Prostate gland (tissue), 2 donors: ENCODE measurements at regions not wholly inside any gene's neighbourhood (a gene's known extent, or its start where the extent isn't known, plus 50 kb on each side); places are given as distances from the start of the nearest gene placed in this dataset.

Source experiments
- POLR2A ChIP-seq: fragments of 450-650 bp; IDR thresholded peaks from one replicate; pipeline ENCODE4 v1.6.1; 2016; ENCODE audit warnings: antibody characterized with exemption, mild to moderate bottlenecking
- POLR2AphosphoS5 ChIP-seq: sonication (generic); formaldehyde crosslinking; IDR thresholded peaks from one replicate; pipeline ENCODE4 v1.6.1; 2017; ENCODE audit warnings: antibody characterized with exemption
- TF ChIP-seq, protein P1 (sequence below), 4 experiments: fragments of 200-600 bp in 2 of 4; fragments of 450-650 bp in 2 of 4; sonication (generic) in 2 of 4; IDR thresholded peaks; 1 replicate in 3 of 4; 2 replicates in 1 of 4; pipeline ENCODE4 v1.5.1; 2016 to 2019; ENCODE audit warnings: antibody characterized with exemption in 4 of 4, mild to moderate bottlenecking in 2 of 4, moderate library complexity in 2 of 4

DNA sequence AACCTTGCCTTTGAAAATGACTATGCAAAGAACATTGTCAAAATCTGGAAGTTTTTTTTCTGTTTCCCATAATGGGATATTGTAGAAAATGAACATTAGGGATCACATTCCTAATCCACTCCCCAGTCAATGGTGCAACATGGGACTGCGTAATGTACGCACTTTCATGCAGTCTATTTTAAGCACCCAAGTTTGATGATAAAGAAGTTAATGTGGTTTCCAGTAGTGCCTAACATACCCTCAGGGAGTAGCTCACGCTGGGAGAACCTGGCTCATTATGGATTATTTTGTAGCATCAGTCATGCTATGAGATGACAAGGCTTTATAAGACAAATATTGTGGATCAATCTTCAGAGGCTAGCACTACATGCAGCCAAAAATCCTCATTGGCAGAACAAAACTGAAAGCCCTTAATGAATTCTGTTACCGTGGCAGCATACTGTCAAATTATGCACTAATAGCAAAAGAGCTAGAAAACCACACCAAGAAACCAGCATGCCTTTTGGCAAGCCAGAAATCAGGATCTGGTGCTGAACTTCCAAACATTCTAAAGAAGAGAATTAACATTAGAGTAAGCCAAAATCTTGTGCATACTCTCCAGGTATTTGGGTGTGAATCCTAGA is 1392.8 kb upstream of the TENM3 start:
- TF ChIP-seq, protein P1, sequence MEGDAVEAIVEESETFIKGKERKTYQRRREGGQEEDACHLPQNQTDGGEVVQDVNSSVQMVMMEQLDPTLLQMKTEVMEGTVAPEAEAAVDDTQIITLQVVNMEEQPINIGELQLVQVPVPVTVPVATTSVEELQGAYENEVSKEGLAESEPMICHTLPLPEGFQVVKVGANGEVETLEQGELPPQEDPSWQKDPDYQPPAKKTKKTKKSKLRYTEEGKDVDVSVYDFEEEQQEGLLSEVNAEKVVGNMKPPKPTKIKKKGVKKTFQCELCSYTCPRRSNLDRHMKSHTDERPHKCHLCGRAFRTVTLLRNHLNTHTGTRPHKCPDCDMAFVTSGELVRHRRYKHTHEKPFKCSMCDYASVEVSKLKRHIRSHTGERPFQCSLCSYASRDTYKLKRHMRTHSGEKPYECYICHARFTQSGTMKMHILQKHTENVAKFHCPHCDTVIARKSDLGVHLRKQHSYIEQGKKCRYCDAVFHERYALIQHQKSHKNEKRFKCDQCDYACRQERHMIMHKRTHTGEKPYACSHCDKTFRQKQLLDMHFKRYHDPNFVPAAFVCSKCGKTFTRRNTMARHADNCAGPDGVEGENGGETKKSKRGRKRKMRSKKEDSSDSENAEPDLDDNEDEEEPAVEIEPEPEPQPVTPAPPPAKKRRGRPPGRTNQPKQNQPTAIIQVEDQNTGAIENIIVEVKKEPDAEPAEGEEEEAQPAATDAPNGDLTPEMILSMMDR (IDR thresholded peaks at IDR 0.05) = no peak
- TF ChIP-seq POLR2A (no peak), POLR2AphosphoS5 (no peak)
